Stomach (tissue), 4 donors: ENCODE measurements at regions not wholly inside any gene's neighbourhood (a gene's known extent, or its start where the extent isn't known, plus 50 kb on each side); places are given as distances from the start of the nearest gene placed in this dataset.

ENCODE experiments used
- EP300 ChIP-seq: sonication (generic); formaldehyde crosslinking; IDR thresholded peaks from one replicate; pipeline ENCODE4 v1.6.1; 2017; ENCODE audit warnings: antibody characterized with exemption
- POLR2A ChIP-seq, 4 donors: fragments of 450-650 bp; IDR thresholded peaks; one replicate each; pipeline ENCODE4 v1.6.1; 2016; ENCODE audit warnings: antibody characterized with exemption in 4 of 4, control low read depth in 2 of 4, mild to moderate bottlenecking in 1 of 4, moderate library complexity in 1 of 4
- POLR2AphosphoS5 ChIP-seq, 3 donors: sonication (generic); formaldehyde crosslinking; IDR thresholded peaks; one replicate each; pipeline ENCODE4 v1.6.1; 2016; ENCODE audit warnings: antibody characterized with exemption in 3 of 3
- TF ChIP-seq, protein P1 (sequence below), 7 experiments: fragments of 450-650 bp in 4 of 7; fragments of 200-600 bp in 3 of 7; sonication (generic) in 3 of 7; IDR thresholded peaks; one replicate each; pipeline ENCODE4 v1.5.1; 2016 to 2019; ENCODE audit warnings: antibody characterized with exemption in 7 of 7, control low read depth in 2 of 7, mild to moderate bottlenecking in 1 of 7

DNA sequence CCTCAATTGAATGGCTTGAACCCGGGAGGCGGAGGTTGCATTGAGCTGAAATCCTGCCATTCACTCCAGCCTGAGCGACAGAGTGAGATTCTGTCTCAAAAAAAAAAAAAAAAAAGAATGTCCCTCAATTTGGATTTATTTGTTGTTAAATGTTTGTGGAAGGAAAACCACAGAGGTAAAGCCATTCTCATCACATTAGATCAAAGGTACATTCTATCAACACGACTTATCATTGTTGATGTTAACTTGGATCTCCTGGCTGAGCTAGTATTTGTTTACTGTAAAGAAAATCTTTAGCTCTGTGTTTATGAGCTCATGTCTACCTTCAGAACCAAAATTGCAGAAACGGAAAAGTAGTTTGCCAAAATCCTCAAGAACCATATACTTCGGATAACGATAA lies 91.4 kb upstream of the SALL4 start:
- no peak for TF ChIP-seq POLR2A (IDR thresholded peaks at IDR 0.05)
- no peak for TF ChIP-seq EP300
- TF ChIP-seq, protein P1, sequence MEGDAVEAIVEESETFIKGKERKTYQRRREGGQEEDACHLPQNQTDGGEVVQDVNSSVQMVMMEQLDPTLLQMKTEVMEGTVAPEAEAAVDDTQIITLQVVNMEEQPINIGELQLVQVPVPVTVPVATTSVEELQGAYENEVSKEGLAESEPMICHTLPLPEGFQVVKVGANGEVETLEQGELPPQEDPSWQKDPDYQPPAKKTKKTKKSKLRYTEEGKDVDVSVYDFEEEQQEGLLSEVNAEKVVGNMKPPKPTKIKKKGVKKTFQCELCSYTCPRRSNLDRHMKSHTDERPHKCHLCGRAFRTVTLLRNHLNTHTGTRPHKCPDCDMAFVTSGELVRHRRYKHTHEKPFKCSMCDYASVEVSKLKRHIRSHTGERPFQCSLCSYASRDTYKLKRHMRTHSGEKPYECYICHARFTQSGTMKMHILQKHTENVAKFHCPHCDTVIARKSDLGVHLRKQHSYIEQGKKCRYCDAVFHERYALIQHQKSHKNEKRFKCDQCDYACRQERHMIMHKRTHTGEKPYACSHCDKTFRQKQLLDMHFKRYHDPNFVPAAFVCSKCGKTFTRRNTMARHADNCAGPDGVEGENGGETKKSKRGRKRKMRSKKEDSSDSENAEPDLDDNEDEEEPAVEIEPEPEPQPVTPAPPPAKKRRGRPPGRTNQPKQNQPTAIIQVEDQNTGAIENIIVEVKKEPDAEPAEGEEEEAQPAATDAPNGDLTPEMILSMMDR (IDR thresholded peaks at IDR 0.05), result no peak
- no peak for TF ChIP-seq POLR2AphosphoS5 (IDR thresholded peaks at IDR 0.05)
